GM19238 (cell line): ENCODE measurements at regions not wholly inside any gene's neighbourhood (a gene's known extent, or its start where the extent isn't known, plus 50 kb on each side); places are given as distances from the start of the nearest gene placed in this dataset.
A peak's percentile ranks its signal among the peaks of the same experiment; 100 is the strongest.

Experiments used
- DNase-seq: peaks from one replicate; pipeline ENCODE4 v3.0.0; 2011; ENCODE audit warnings: low spot score; ENCODE audit not compliant: insufficient read length

- DNase-seq, result no peak
Measured at GRCh38 chr12:89939522-89940215, 231.0 kb upstream of the ATP2B1 start.

- DNase-seq, result no peak
Measured at GRCh38 chr12:89936631-89937030, 228.0 kb upstream of the ATP2B1 start.

- no peak for DNase-seq
Measured at GRCh38 chr12:89935850-89936249, 227.2 kb upstream of the ATP2B1 start.

GRCh38 chr12:89933911-89934310 is 225.3 kb upstream of the ATP2B1 start:
- DNase-seq, result no peak

GRCh38 chr12:89932954-89933353 is 224.3 kb upstream of the ATP2B1 start:
- no peak for DNase-seq

GRCh38 chr12:89928467-89928866 is 219.8 kb upstream of the ATP2B1 start:
- no peak for DNase-seq

- DNase-seq, result peak; percentile 50
Measured at GRCh38 chr12:89927226-89927698, 218.6 kb upstream of the ATP2B1 start.

- DNase-seq, result no peak
Measured at GRCh38 chr12:89924191-89924590, 215.6 kb upstream of the ATP2B1 start.

GRCh38 chr12:89923091-89923490 is 214.5 kb upstream of the ATP2B1 start:
- no peak for DNase-seq

- DNase-seq, result no peak
Measured at GRCh38 chr12:89920866-89921265, 212.2 kb upstream of the ATP2B1 start.

GRCh38 chr12:89919241-89919906 is 210.7 kb upstream of the ATP2B1 start:
- DNase-seq, result no peak

- DNase-seq, result no peak
Measured at GRCh38 chr12:89918172-89918846, 209.7 kb upstream of the ATP2B1 start.

GRCh38 chr12:89909753-89910152 is 201.1 kb upstream of the ATP2B1 start:
- no peak for DNase-seq

GRCh38 chr12:89907659-89908058 is 199.0 kb upstream of the ATP2B1 start:
- DNase-seq, result no peak

- DNase-seq, result no peak
Measured at GRCh38 chr12:89906824-89907223, 198.2 kb upstream of the ATP2B1 start.

- no peak for DNase-seq
Measured at GRCh38 chr12:89906178-89906577, 197.5 kb upstream of the ATP2B1 start.

- DNase-seq, result no peak
Measured at GRCh38 chr12:89901906-89902642, 193.4 kb upstream of the ATP2B1 start.

GRCh38 chr12:89901319-89901718 is 192.7 kb upstream of the ATP2B1 start:
- no peak for DNase-seq

GRCh38 chr12:89899651-89900050 is 191.0 kb upstream of the ATP2B1 start:
- DNase-seq, result no peak

GRCh38 chr12:89895591-89895990 is 187.0 kb upstream of the ATP2B1 start:
- DNase-seq, result no peak

GRCh38 chr12:89895101-89895500 is 186.5 kb upstream of the ATP2B1 start:
- no peak for DNase-seq
